K562 (cell line): ENCODE measurements at regions not wholly inside any gene's neighbourhood (a gene's known extent, or its start where the extent isn't known, plus 50 kb on each side); places are given as distances from the start of the nearest gene placed in this dataset.

Source experiments
- ATF6 ChIP-seq: sonication (generic); formaldehyde crosslinking; IDR thresholded peaks from 2 replicates; pipeline ENCODE4 v1.4.0; 2020; ENCODE audit warnings: mild to moderate bottlenecking, missing genetic modification reagents
- CEBPG ChIP-seq, 3 experiments: fragments of 200-800 bp in 1 of 3; sonication (Bioruptor generic) in 1 of 3; sonication (generic) in 1 of 3; formaldehyde crosslinking in 1 of 3; IDR thresholded peaks in 2 of 3; conservative IDR thresholded peaks in 1 of 3; 2 replicates each; pipeline versions ENCODE4 v1.6.1 to v1.8.0; 2016 to 2022; ENCODE audit warnings: missing compliant biosample characterization in 2 of 3, missing genetic modification characterization in 2 of 3, mild to moderate bottlenecking in 1 of 3, missing genetic modification reagents in 1 of 3
- ELK1 ChIP-seq: sonication (generic); formaldehyde crosslinking; IDR thresholded peaks from 2 replicates; pipeline ENCODE4 v1.8.1; 2022; ENCODE audit warnings: missing genetic modification reagents
- FOS ChIP-seq: IDR thresholded peaks from 3 replicates; pipeline ENCODE4 v1.6.1; 2011; ENCODE audit not compliant: insufficient read length; ENCODE audit errors: extremely low read depth
- HDAC1 ChIP-seq, 2 experiments: fragments of 450-650 bp; IDR thresholded peaks; 2 replicates each; pipeline ENCODE4 v1.6.1; 2016 to 2017; ENCODE audit warnings: inconsistent platforms in 1 of 2, mild to moderate bottlenecking in 1 of 2, moderate library complexity in 1 of 2
- IRF2 ChIP-seq: sonication (generic); formaldehyde crosslinking; IDR thresholded peaks from 2 replicates; pipeline ENCODE4 v1.8.1; 2022; ENCODE audit warnings: mild to moderate bottlenecking, missing genetic modification reagents
- MBD2 ChIP-seq: sonication (generic); IDR thresholded peaks from 2 replicates; pipeline ENCODE4 v1.6.1; 2016; ENCODE audit warnings: low read depth, borderline replicate concordance
- NCOA4 ChIP-seq: fragments of 450-650 bp; IDR thresholded peaks from 2 replicates; pipeline ENCODE4 v1.6.1; 2018; ENCODE audit warnings: mild to moderate bottlenecking; ENCODE audit not compliant: partially characterized antibody
- POLR2H ChIP-seq: IDR thresholded peaks from 2 replicates; pipeline ENCODE4 v1.6.1; 2016; ENCODE audit warnings: missing genetic modification characterization, low read depth, mild to moderate bottlenecking, control low read depth, missing compliant biosample characterization, moderate library complexity
- SIN3A ChIP-seq, 2 experiments: fragments of 150-350 bp in 1 of 2; IDR thresholded peaks; 2 replicates each; pipeline ENCODE4 v1.6.1; 2011 to 2016; ENCODE audit warnings: borderline replicate concordance in 2 of 2, low read depth in 2 of 2, low read length in 2 of 2, mild to moderate bottlenecking in 2 of 2, moderate library complexity in 2 of 2; ENCODE audit not compliant: control insufficient read depth in 1 of 2
- TAL1 ChIP-seq: fragments of 450-650 bp; IDR thresholded peaks from 2 replicates; pipeline ENCODE4 v1.6.1; 2016; ENCODE audit warnings: mild to moderate bottlenecking
- ZBTB40 ChIP-seq, 2 experiments: fragments of 450-650 bp in 1 of 2; sonication (generic) in 1 of 2; formaldehyde crosslinking in 1 of 2; IDR thresholded peaks; 2 replicates each; pipeline versions ENCODE4 v1.7.1 to v1.9.0; 2016 to 2022; ENCODE audit warnings: inconsistent platforms in 1 of 2, mild to moderate bottlenecking in 1 of 2, missing genetic modification reagents in 1 of 2
- ZNF384 ChIP-seq: IDR thresholded peaks from 2 replicates; pipeline ENCODE4 v1.6.1; 2012; ENCODE audit warnings: low read depth, low read length, improper control_type of control experiment
- ZNF644 ChIP-seq: fragments of 200-800 bp; sonication (Bioruptor generic); IDR thresholded peaks from 2 replicates; pipeline ENCODE4 v1.6.1; 2016; ENCODE audit warnings: low read depth, missing genetic modification characterization, missing compliant biosample characterization

- TF ChIP-seq CEBPG (CRISPR knock-in tag; IDR thresholded peaks at IDR 0.05) (no peak), CEBPG (tag; conservative IDR thresholded peaks at IDR 0.05 in 1 of 2, IDR thresholded peaks at IDR 0.05 in 1 of 2) (peak in 1 of 2 experiments; percentile 8; a peak in 1 of 4 replicates), ZNF644 (tag) (no peak), POLR2H (tag) (no peak), MBD2 (no peak), ELK1 (CRISPR knock-in tag) (no peak), NCOA4 (no peak), TAL1 (peak; percentile 2; the same call in 1 of the 2 replicates), IRF2 (CRISPR knock-in tag) (no peak), SIN3A (IDR thresholded peaks at IDR 0.05; ENCODE audit: borderline replicate concordance in 2 of 2, control insufficient read depth in 1 of 2, low read depth in 2 of 2, low read length in 2 of 2) (0 out of 4 replicates have a peak, but pooled peaks of 1 of the 2 experiments have one; percentile 43), ATF6 (CRISPR knock-in tag) (no peak), ZBTB40 (IDR thresholded peaks at IDR 0.05) (no peak), ZBTB40 (CRISPR knock-in tag; IDR thresholded peaks at IDR 0.05) (no peak), FOS (no peak), ZNF384 (0 out of 2 replicates have a peak, but pooled peaks have one; percentile 9), HDAC1 (IDR thresholded peaks at IDR 0.05) (no peak)
Observed at GRCh38 chr6:28737750-28738395, 185.9 kb downstream of the TRIM27 start (continued).
